H1 (cell line): ENCODE measurements at regions not wholly inside any gene's neighbourhood (a gene's known extent, or its start where the extent isn't known, plus 50 kb on each side); places are given as distances from the start of the nearest gene placed in this dataset.

Experiments
- CTCF ChIA-PET: fragments of 300-600 bp; sonication (Branson Sonifier 250); formaldehyde crosslinking; loops from one replicate; lab custom pipeline; 2021; ENCODE audit not compliant: partially characterized antibody; lab: Charles Lee
- POLR2A ChIA-PET: fragments of 300-600 bp; sonication (Branson Sonifier 250); formaldehyde crosslinking; loops from one replicate; lab custom pipeline; 2021; ENCODE audit warnings: inconsistent platforms; ENCODE audit not compliant: partially characterized antibody; lab: Charles Lee
- DNase-seq, 2 experiments: peaks; one replicate each; pipeline versions ENCODE4 v3.0.0 to v3.0.0-alpha.2; 2010 to 2022; ENCODE audit warnings: low spot score in 2 of 2, low read depth in 1 of 2, mixed read lengths in 1 of 2
- FAIRE-seq: peaks from 2 replicates; lab custom pipeline; 2011; peaks lifted over from hg19 to GRCh38; lab: Jason Lieb, UNC
- H2AFZ ChIP-seq: 2 replicates; pipeline ENCODE4 v1.8.1; 2012; ENCODE audit warnings: low read length, inconsistent platforms
- H2AK5ac ChIP-seq: 2 replicates; pipeline ENCODE4 v1.6.1; 2013; ENCODE audit warnings: low read depth, low read length
- H2BK120ac ChIP-seq: replicated peaks from 2 replicates; pipeline ENCODE3; 2013; ENCODE audit warnings: low read depth, low read length, inconsistent platforms
- H2BK12ac ChIP-seq: 2 replicates; pipeline ENCODE4 v1.6.1; 2013; ENCODE audit warnings: low read depth, low read length
- H2BK15ac ChIP-seq: 2 replicates; pipeline ENCODE4 v1.6.1; 2013; ENCODE audit warnings: low read length
- H2BK20ac ChIP-seq: 2 replicates; pipeline ENCODE4 v1.6.1; 2013; ENCODE audit warnings: low read length
- H2BK5ac ChIP-seq: 2 replicates; pipeline ENCODE4 v1.6.1; 2013; ENCODE audit warnings: low read depth, low read length
- H3K14ac ChIP-seq: 2 replicates; pipeline ENCODE4 v1.6.1; 2013; ENCODE audit warnings: inconsistent platforms; ENCODE audit not compliant: insufficient read length
- H3K18ac ChIP-seq: 2 replicates; pipeline ENCODE4 v1.6.1; 2013; ENCODE audit warnings: low read length; ENCODE audit errors: extremely low read depth
- H3K23ac ChIP-seq: 2 replicates; pipeline ENCODE4 v1.6.1; 2013; ENCODE audit warnings: inconsistent platforms; ENCODE audit not compliant: insufficient read length
- H3K23me2 ChIP-seq: 2 replicates; pipeline ENCODE4 v1.6.1; 2013; ENCODE audit warnings: low read depth, low read length
- H3K27ac ChIP-seq: 2 replicates; pipeline ENCODE4 v1.6.1; 2011; ENCODE audit warnings: low read depth, low read length, inconsistent platforms
- H3K27me3 ChIP-seq, 4 experiments: replicated peaks in 1 of 4; 1 replicate in 1 of 4; 2 replicates in 3 of 4; pipeline versions ENCODE4 v1.6.1 to v1.8.1; 2011 to 2013; ENCODE audit warnings: low read length in 3 of 4, mild to moderate bottlenecking in 3 of 4, inconsistent platforms in 2 of 4, mixed read lengths in 2 of 4, moderate library complexity in 1 of 4; ENCODE audit not compliant: control insufficient read depth in 3 of 4, insufficient read depth in 3 of 4; ENCODE audit errors: extremely low read depth in 1 of 4
- H3K36me3 ChIP-seq, 4 experiments: 2 replicates each; pipeline versions ENCODE4 v1.6.1 to v1.8.1; 2011 to 2013; ENCODE audit warnings: mild to moderate bottlenecking in 4 of 4, low read length in 3 of 4, moderate library complexity in 2 of 4, control low read depth in 1 of 4, inconsistent platforms in 1 of 4; ENCODE audit not compliant: insufficient read depth in 4 of 4, control insufficient read depth in 2 of 4
- H3K4ac ChIP-seq: replicated peaks from 2 replicates; pipeline ENCODE3; 2013; ENCODE audit warnings: low read length, low read depth, mixed read lengths, inconsistent platforms; ENCODE audit not compliant: insufficient read length
- H3K4me1 ChIP-seq, 4 experiments: replicated peaks in 1 of 4; 1 replicate in 1 of 4; 2 replicates in 3 of 4; pipeline versions ENCODE4 v1.6.1 to v1.8.1; 2011 to 2013; ENCODE audit warnings: low read length in 3 of 4, inconsistent platforms in 2 of 4, mixed read lengths in 1 of 4; ENCODE audit not compliant: insufficient read depth in 4 of 4, control insufficient read depth in 3 of 4
- H3K4me2 ChIP-seq, 2 experiments: 2 replicates each; pipeline versions ENCODE4 v1.6.1 to v1.8.1; 2011 to 2013; ENCODE audit warnings: low read depth in 2 of 2, low read length in 2 of 2, control low read depth in 1 of 2, inconsistent platforms in 1 of 2, mild to moderate bottlenecking in 1 of 2; ENCODE audit not compliant: insufficient read depth in 1 of 2
- H3K4me3 ChIP-seq, 4 experiments: fragments of 200-600, 300-600 bp in 1 of 4; sonication (generic), shearing (Covaris generic), sonication (Bioruptor Twin) in 1 of 4; 2 replicates each; pipeline versions ENCODE4 v1.5.1 to v1.8.1; 2011 to 2016; ENCODE audit warnings: low read length in 4 of 4, low read depth in 3 of 4, control low read depth in 2 of 4, inconsistent platforms in 2 of 4, mild to moderate bottlenecking in 2 of 4, mixed read lengths in 1 of 4, moderate library complexity in 1 of 4; ENCODE audit not compliant: insufficient read depth in 2 of 4; ENCODE audit errors: extremely low read depth in 1 of 4
- H3K56ac ChIP-seq: replicated peaks from 2 replicates; pipeline ENCODE3; 2013; ENCODE audit warnings: low read depth, mild to moderate bottlenecking, mixed read lengths, low read length, inconsistent platforms; ENCODE audit not compliant: insufficient read length
- H3K79me1 ChIP-seq: 2 replicates; pipeline ENCODE4 v1.6.1; 2013; ENCODE audit warnings: low read depth, low read length, control low read depth
- H3K79me2 ChIP-seq, 2 experiments: 2 replicates each; pipeline versions ENCODE4 v1.6.1 to v1.8.1; 2012 to 2013; ENCODE audit warnings: low read length in 2 of 2, mild to moderate bottlenecking in 2 of 2, inconsistent platforms in 1 of 2; ENCODE audit not compliant: insufficient read depth in 2 of 2, control insufficient read depth in 1 of 2
- H3K9ac ChIP-seq, 4 experiments: replicated peaks in 1 of 4; 1 replicate in 1 of 4; 2 replicates in 3 of 4; pipeline versions ENCODE4 v1.6.1 to v1.8.1; 2011 to 2013; ENCODE audit warnings: low read depth in 3 of 4, low read length in 3 of 4, control low read depth in 2 of 4, mild to moderate bottlenecking in 2 of 4, moderate library complexity in 2 of 4, inconsistent platforms in 1 of 4; ENCODE audit errors: extremely low read depth in 1 of 4
- H3K9me3 ChIP-seq, 2 experiments: 2 replicates each; pipeline versions ENCODE4 v1.6.1 to v1.8.1; 2012 to 2013; ENCODE audit warnings: mild to moderate bottlenecking in 2 of 2, moderate library complexity in 2 of 2, control low read depth in 1 of 2, inconsistent platforms in 1 of 2, low read depth in 1 of 2, low read length in 1 of 2, mixed read lengths in 1 of 2; ENCODE audit not compliant: insufficient read depth in 2 of 2
- H4K20me1 ChIP-seq, 2 experiments: replicated peaks in 1 of 2; 2 replicates each; pipeline versions ENCODE3 to v1.8.1; 2011 to 2013; ENCODE audit warnings: inconsistent platforms in 2 of 2, low read length in 2 of 2, mild to moderate bottlenecking in 1 of 2; ENCODE audit not compliant: insufficient read depth in 2 of 2, control insufficient read depth in 1 of 2
- H4K5ac ChIP-seq: 2 replicates; pipeline ENCODE4 v1.6.1; 2013; ENCODE audit warnings: low read length, low read depth, mixed read lengths, inconsistent platforms; ENCODE audit not compliant: insufficient read length
- H4K8ac ChIP-seq: 2 replicates; pipeline ENCODE4 v1.8.0; 2013; ENCODE audit warnings: mild to moderate bottlenecking, moderate library complexity, low read length, inconsistent platforms; ENCODE audit not compliant: insufficient read depth; ENCODE audit errors: extremely low read depth
- H4K91ac ChIP-seq: replicated peaks from 2 replicates; pipeline ENCODE3; 2013; ENCODE audit warnings: low read length, mixed read lengths, inconsistent platforms; ENCODE audit not compliant: insufficient read length
- GABPA ChIP-seq: IDR thresholded peaks from 2 replicates; pipeline ENCODE4 v1.6.1; 2011; ENCODE audit warnings: mild to moderate bottlenecking, low read length, moderate library complexity, borderline replicate concordance; ENCODE audit not compliant: insufficient read depth
- GTF2F1 ChIP-seq: IDR thresholded peaks from 2 replicates; pipeline ENCODE4 v1.6.1; 2012; ENCODE audit warnings: low read depth, low read length, improper control_type of control experiment, borderline replicate concordance
- HDAC6 ChIP-seq: IDR thresholded peaks from one replicate; pipeline ENCODE4 v1.7.1; 2012; ENCODE audit warnings: low read depth, mild to moderate bottlenecking, inconsistent platforms, low read length, moderate library complexity
- JUN ChIP-seq: IDR thresholded peaks from 2 replicates; pipeline ENCODE4 v1.6.1; 2011; ENCODE audit warnings: low read depth, mild to moderate bottlenecking, improper control_type of control experiment, low read length
- JUND ChIP-seq: IDR thresholded peaks from 2 replicates; pipeline ENCODE4 v1.6.1; 2011; ENCODE audit warnings: mild to moderate bottlenecking, improper control_type of control experiment, low read length
- NANOG ChIP-seq: IDR thresholded peaks from 2 replicates; pipeline ENCODE4 v1.6.1; 2011; ENCODE audit warnings: low read length, low read depth, mild to moderate bottlenecking, inconsistent platforms; ENCODE audit not compliant: insufficient read depth, poor library complexity, severe bottlenecking
- RFX5 ChIP-seq: IDR thresholded peaks from 2 replicates; pipeline ENCODE4 v1.6.1; 2011; ENCODE audit warnings: low read depth, low read length, improper control_type of control experiment, borderline replicate concordance
- SAP30 ChIP-seq: fragments of 300-600 bp; sonication (generic); IDR thresholded peaks from 2 replicates; pipeline ENCODE4 v1.7.1; 2012; ENCODE audit warnings: low read length, moderate library complexity, mild to moderate bottlenecking, inconsistent platforms; ENCODE audit not compliant: insufficient read depth, insufficient replicate concordance
- SUZ12 ChIP-seq: fragments of 200-600 bp; sonication (generic); IDR thresholded peaks from 2 replicates; pipeline ENCODE4 v1.6.1; 2012; ENCODE audit warnings: mild to moderate bottlenecking, inconsistent platforms, low read length, moderate library complexity, mixed read lengths
- YY1 ChIP-seq: IDR thresholded peaks from 2 replicates; pipeline ENCODE4 v1.6.1; 2011; ENCODE audit warnings: low read depth, mild to moderate bottlenecking, low read length
- ZNF274 ChIP-seq: IDR thresholded peaks from 2 replicates; pipeline ENCODE4 v1.7.0; 2012; ENCODE audit warnings: low read length, borderline replicate concordance; ENCODE audit errors: extremely low read depth
- WGBS, 2 experiments: shearing (Covaris generic) in 1 of 2; methylation state at CpG; one replicate each; pipeline versions ENCODE4 v1.1.6 to v1.1.7; 2013 to 2015; ENCODE audit warnings: low lambda C conversion rate in 2 of 2, mixed read lengths in 2 of 2, inconsistent platforms in 1 of 2, low coverage in 1 of 2, missing lambda C conversion rate in 1 of 2; ENCODE audit not compliant: insufficient replicate concordance in 2 of 2, insufficient coverage in 1 of 2, insufficient read length in 1 of 2; ENCODE audit errors: extremely low coverage in 1 of 2, missing lambda C conversion rate in 1 of 2; 5-methylcytosine and 5-hydroxymethylcytosine counted together

DNA sequence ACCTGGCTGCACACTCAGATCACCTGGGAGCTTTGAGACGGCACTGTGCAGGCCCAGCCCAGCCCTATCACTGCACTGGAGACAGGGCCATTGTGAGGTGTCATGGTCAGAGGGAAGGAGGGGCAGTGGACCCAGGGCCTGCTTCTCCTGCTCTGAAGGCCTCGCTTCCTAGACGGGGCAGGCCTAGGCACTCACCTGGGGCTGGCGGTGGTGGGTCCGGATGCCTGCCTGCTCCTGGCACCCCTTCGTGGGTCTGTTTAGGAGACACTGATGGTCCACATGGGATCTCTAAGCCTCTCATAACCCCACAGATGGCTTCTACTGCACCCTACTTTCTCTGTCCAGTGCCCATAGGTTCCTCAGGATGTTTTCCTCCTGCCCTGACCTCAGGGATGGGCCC, 230.9 kb downstream of the MATN1 start:
- Histone ChIP-seq H3K4me1 (no peaks in the 10 kb centered on the region), H3K9ac (no peak overlapping the region), H2BK20ac (no peak overlapping the region), H2BK15ac (no peak overlapping the region), H3K79me1 (no peaks in the 10 kb centered on the region), H3K4ac (no peak overlapping the region), H2AK5ac (no peak overlapping the region), H3K4me3 (no peak overlapping the region), H4K8ac (no peak overlapping the region), H3K14ac (no peak overlapping the region), H2AFZ (no peak overlapping the region), H2BK12ac (no peak overlapping the region), H3K23me2 (peaks cover 10% of the 10 kb centered on the region; the same call in 1 of the 2 replicates), H4K5ac (no peak overlapping the region), H3K36me3 (no peaks in the 10 kb centered on the region), H3K23ac (no peak overlapping the region), H3K27ac (no peak overlapping the region), H3K9me3 (peaks cover 21 to 27% of the 10 kb centered on the region in 2 experiments), H3K27me3 (no peaks in the 10 kb centered on the region), H4K20me1 (peaks cover 0 to 5% of the 10 kb centered on the region in 2 experiments), H3K18ac (no peak overlapping the region), H2BK120ac (no peak overlapping the region)
- ChIA-PET CTCF (no interaction called here), POLR2A (no interaction called here)
- WGBS, 2 experiments = 81% methylated on average over 6 of the region's 6 CpGs; no CpG with 5 or more reads in 1 of the 2 experiments
- TF ChIP-seq ZNF274 = no peak
- no peak for TF ChIP-seq JUND
- TF ChIP-seq NANOG = no peak
- no peak for TF ChIP-seq GABPA
- TF ChIP-seq HDAC6 = no peak
- TF ChIP-seq RFX5 = no peak
- no peak for TF ChIP-seq GTF2F1
- no peak for TF ChIP-seq YY1
- no peak for TF ChIP-seq SUZ12
- no peak for TF ChIP-seq JUN
- TF ChIP-seq SAP30 = no peak
- TF ChIP-seq, all 59 proteins: peak for 0
- Histone ChIP-seq H3K79me2 (no peaks in the 10 kb centered on the region; a peak in 1 of 4 replicates), H4K91ac (no peak overlapping the region), H3K4me2 (no peak overlapping the region), H3K56ac (no peak overlapping the region), H2BK5ac (no peak overlapping the region)
- DNase-seq (no peak), FAIRE-seq (no peak)
